ENCODE measurements at regions not wholly inside any gene's neighbourhood (a gene's known extent, or its start where the extent isn't known, plus 50 kb on each side); places are given as distances from the start of the nearest gene placed in this dataset.

DNA sequence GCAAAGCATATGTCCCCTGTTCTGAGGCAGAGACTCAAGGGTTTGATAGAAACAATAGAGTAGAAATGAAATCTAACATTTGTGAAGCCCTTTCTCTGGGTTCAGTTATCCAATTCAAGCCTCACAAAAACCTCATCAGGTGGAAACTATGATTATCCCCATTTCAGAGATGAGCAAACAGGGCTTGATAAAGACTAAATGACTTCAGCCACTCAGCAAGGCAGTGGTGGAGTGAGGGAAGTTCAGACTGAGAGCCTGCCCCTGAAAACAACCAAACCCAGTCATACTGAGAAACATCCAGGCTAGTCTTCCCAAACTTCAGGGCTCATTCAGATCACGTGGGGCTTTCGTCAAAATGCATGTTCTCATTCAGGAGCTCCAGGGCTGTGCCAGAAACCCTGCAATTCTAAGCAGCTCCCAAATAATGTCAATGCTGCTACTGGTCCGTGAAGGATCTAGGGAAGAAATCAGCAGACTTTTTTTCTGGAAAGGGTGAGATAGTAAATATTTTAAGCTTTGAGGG lies 109.6 kb upstream of the KIT start:
- H3K4me3 ChIP-seq (ENCODE audit: low read depth in 2 of 2, low read length in 1 of 2), result no peak overlapping the region
- H3K9ac ChIP-seq, result no peak overlapping the region
- H3K9me2 ChIP-seq, result no peaks in the 10 kb centered on the region
- H3F3A ChIP-seq (replicated peaks; ENCODE audit: insufficient read depth), result no peaks in the 10 kb centered on the region
- 38% methylated on average over 3 of the region's 3 CpGs for WGBS (ENCODE audit: low lambda C conversion rate)
- H3K79me2 ChIP-seq (ENCODE audit: insufficient read depth), result no peaks in the 10 kb centered on the region
- no peaks in the 10 kb centered on the region for H3K9me3 ChIP-seq
- H3K4me1 ChIP-seq (ENCODE audit: control insufficient read depth in 1 of 2, insufficient read depth in 2 of 2, low read depth in 1 of 2, low read length in 1 of 2), result peaks cover 0 to 4% of the 10 kb centered on the region in 2 experiments; a peak in 1 of 4 replicates
- H2AFZ ChIP-seq (ENCODE audit: low read depth), result no peak overlapping the region
- H4K20me1 ChIP-seq (ENCODE audit: insufficient read depth), result no peaks in the 10 kb centered on the region
- DNase-seq, result no peak
- POLR2A ChIA-PET, result no interaction called here
- no peak overlapping the region for H3K4me2 ChIP-seq
- no peaks in the 10 kb centered on the region for H3K36me3 ChIP-seq (replicated peaks in 1 of 2; ENCODE audit: control insufficient read depth in 1 of 2, insufficient read depth in 2 of 2, low read length in 1 of 2)
- H3K27me3 ChIP-seq (ENCODE audit: insufficient read depth), result no peaks in the 10 kb centered on the region
- CTCF ChIA-PET, result no interaction called here
- H3K27ac ChIP-seq (ENCODE audit: low read depth in 2 of 2, low read length in 1 of 2), result no peak overlapping the region
- TF ChIP-seq NRF1 (IDR thresholded peaks at IDR 0.05; ENCODE audit: low read depth, low read length) (no peak), POLR2AphosphoS5 (IDR thresholded peaks at IDR 0.05; ENCODE audit: low read depth, low read length) (no peak), RFX5 (IDR thresholded peaks at IDR 0.05; ENCODE audit: low read length) (no peak), RAD21 (IDR thresholded peaks at IDR 0.05; ENCODE audit: low read length) (no peak), EP300 (IDR thresholded peaks at IDR 0.05; ENCODE audit: borderline replicate concordance in 1 of 2, low read depth in 1 of 2, low read length in 1 of 2) (no peak), EZH2phosphoT487 (IDR thresholded peaks at IDR 0.05; ENCODE audit: borderline replicate concordance, low read depth) (no peak), RCOR1 (IDR thresholded peaks at IDR 0.05; ENCODE audit: low read length) (no peak)
- TF ChIP-seq, protein P1, sequence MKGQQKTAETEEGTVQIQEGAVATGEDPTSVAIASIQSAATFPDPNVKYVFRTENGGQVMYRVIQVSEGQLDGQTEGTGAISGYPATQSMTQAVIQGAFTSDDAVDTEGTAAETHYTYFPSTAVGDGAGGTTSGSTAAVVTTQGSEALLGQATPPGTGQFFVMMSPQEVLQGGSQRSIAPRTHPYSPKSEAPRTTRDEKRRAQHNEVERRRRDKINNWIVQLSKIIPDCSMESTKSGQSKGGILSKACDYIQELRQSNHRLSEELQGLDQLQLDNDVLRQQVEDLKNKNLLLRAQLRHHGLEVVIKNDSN (IDR thresholded peaks at IDR 0.05; ENCODE audit: borderline replicate concordance, low read depth), result no peak
- TF ChIP-seq, protein P2, sequence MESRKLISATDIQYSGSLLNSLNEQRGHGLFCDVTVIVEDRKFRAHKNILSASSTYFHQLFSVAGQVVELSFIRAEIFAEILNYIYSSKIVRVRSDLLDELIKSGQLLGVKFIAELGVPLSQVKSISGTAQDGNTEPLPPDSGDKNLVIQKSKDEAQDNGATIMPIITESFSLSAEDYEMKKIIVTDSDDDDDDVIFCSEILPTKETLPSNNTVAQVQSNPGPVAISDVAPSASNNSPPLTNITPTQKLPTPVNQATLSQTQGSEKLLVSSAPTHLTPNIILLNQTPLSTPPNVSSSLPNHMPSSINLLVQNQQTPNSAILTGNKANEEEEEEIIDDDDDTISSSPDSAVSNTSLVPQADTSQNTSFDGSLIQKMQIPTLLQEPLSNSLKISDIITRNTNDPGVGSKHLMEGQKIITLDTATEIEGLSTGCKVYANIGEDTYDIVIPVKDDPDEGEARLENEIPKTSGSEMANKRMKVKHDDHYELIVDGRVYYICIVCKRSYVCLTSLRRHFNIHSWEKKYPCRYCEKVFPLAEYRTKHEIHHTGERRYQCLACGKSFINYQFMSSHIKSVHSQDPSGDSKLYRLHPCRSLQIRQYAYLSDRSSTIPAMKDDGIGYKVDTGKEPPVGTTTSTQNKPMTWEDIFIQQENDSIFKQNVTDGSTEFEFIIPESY (IDR thresholded peaks at IDR 0.05; ENCODE audit: borderline replicate concordance, low read depth), result no peak
- TF ChIP-seq, protein P3, sequence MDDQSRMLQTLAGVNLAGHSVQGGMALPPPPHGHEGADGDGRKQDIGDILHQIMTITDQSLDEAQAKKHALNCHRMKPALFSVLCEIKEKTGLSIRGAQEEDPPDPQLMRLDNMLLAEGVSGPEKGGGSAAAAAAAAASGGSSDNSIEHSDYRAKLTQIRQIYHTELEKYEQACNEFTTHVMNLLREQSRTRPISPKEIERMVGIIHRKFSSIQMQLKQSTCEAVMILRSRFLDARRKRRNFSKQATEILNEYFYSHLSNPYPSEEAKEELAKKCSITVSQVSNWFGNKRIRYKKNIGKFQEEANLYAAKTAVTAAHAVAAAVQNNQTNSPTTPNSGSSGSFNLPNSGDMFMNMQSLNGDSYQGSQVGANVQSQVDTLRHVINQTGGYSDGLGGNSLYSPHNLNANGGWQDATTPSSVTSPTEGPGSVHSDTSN (IDR thresholded peaks at IDR 0.05), result no peak

DNA sequence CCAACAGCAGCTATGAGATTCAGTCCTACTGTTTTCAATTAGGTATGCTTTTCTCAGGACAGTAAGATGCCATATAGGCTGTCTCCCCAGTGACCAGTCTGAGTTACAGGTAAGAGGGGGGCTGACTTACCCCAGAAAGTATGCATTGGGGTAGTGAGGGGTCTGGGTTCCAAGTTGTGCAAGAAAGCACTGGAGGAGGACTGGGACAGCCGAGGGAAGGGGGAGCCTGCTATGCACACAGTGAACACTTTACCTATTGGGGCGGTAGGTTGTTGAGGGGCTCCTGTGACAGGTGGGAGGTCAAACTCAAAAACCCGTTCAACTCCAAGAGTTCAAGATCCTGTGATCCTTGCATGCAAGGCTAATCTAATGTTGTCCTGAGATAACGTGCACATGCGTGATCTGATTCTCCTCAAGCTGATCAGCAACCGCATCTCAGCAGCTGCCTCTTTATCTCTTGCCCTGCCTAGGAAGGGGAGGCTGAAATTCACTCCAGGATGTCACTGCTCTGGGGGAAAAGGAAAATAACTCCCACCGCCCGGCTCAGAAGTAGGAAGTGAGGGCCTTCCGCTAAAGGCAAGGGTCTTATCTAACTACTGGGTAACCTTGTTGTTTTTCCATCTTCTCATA lies 108.8 kb upstream of the KIT start:
- ChIA-PET POLR2A (no interaction called here), CTCF (no interaction called here)
- H3K9me3 ChIP-seq, result no peaks in the 10 kb centered on the region
- TF ChIP-seq EP300 (IDR thresholded peaks at IDR 0.05; ENCODE audit: borderline replicate concordance in 1 of 2, low read depth in 1 of 2, low read length in 1 of 2) (no peak), NFIC (IDR thresholded peaks at IDR 0.05; ENCODE audit: borderline replicate concordance) (no peak), CHD2 (IDR thresholded peaks at IDR 0.05; ENCODE audit: low read length, partially characterized antibody) (no peak), RFX5 (IDR thresholded peaks at IDR 0.05; ENCODE audit: low read length) (no peak), FOXM1 (IDR thresholded peaks at IDR 0.05; ENCODE audit: low read depth) (no peak), RAD21 (IDR thresholded peaks at IDR 0.05; ENCODE audit: low read length) (no peak), NRF1 (IDR thresholded peaks at IDR 0.05; ENCODE audit: low read depth, low read length) (no peak)
- TF ChIP-seq, protein P4, sequence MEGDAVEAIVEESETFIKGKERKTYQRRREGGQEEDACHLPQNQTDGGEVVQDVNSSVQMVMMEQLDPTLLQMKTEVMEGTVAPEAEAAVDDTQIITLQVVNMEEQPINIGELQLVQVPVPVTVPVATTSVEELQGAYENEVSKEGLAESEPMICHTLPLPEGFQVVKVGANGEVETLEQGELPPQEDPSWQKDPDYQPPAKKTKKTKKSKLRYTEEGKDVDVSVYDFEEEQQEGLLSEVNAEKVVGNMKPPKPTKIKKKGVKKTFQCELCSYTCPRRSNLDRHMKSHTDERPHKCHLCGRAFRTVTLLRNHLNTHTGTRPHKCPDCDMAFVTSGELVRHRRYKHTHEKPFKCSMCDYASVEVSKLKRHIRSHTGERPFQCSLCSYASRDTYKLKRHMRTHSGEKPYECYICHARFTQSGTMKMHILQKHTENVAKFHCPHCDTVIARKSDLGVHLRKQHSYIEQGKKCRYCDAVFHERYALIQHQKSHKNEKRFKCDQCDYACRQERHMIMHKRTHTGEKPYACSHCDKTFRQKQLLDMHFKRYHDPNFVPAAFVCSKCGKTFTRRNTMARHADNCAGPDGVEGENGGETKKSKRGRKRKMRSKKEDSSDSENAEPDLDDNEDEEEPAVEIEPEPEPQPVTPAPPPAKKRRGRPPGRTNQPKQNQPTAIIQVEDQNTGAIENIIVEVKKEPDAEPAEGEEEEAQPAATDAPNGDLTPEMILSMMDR (IDR thresholded peaks at IDR 0.05), result no peak
- TF ChIP-seq, protein P5, sequence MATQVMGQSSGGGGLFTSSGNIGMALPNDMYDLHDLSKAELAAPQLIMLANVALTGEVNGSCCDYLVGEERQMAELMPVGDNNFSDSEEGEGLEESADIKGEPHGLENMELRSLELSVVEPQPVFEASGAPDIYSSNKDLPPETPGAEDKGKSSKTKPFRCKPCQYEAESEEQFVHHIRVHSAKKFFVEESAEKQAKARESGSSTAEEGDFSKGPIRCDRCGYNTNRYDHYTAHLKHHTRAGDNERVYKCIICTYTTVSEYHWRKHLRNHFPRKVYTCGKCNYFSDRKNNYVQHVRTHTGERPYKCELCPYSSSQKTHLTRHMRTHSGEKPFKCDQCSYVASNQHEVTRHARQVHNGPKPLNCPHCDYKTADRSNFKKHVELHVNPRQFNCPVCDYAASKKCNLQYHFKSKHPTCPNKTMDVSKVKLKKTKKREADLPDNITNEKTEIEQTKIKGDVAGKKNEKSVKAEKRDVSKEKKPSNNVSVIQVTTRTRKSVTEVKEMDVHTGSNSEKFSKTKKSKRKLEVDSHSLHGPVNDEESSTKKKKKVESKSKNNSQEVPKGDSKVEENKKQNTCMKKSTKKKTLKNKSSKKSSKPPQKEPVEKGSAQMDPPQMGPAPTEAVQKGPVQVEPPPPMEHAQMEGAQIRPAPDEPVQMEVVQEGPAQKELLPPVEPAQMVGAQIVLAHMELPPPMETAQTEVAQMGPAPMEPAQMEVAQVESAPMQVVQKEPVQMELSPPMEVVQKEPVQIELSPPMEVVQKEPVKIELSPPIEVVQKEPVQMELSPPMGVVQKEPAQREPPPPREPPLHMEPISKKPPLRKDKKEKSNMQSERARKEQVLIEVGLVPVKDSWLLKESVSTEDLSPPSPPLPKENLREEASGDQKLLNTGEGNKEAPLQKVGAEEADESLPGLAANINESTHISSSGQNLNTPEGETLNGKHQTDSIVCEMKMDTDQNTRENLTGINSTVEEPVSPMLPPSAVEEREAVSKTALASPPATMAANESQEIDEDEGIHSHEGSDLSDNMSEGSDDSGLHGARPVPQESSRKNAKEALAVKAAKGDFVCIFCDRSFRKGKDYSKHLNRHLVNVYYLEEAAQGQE (IDR thresholded peaks at IDR 0.05; ENCODE audit: low read depth, low read length), result no peak
- H3K4me2 ChIP-seq, result no peak overlapping the region
- no peaks in the 10 kb centered on the region for H3K9me2 ChIP-seq
- no peak for DNase-seq
- no peak overlapping the region for H3K4me3 ChIP-seq (ENCODE audit: low read depth in 2 of 2, low read length in 1 of 2)
- no peaks in the 10 kb centered on the region for H3F3A ChIP-seq (replicated peaks; ENCODE audit: insufficient read depth)
- H4K20me1 ChIP-seq (ENCODE audit: insufficient read depth), result no peaks in the 10 kb centered on the region
- no peaks in the 10 kb centered on the region for H3K36me3 ChIP-seq (replicated peaks in 1 of 2; ENCODE audit: control insufficient read depth in 1 of 2, insufficient read depth in 2 of 2, low read length in 1 of 2)
- no peaks in the 10 kb centered on the region for H3K27me3 ChIP-seq (ENCODE audit: insufficient read depth)
- no peak overlapping the region for H3K27ac ChIP-seq (ENCODE audit: low read depth in 2 of 2, low read length in 1 of 2)
- peaks cover 0 to 4% of the 10 kb centered on the region in 2 experiments; a peak in 1 of 4 replicates for H3K4me1 ChIP-seq (ENCODE audit: control insufficient read depth in 1 of 2, insufficient read depth in 2 of 2, low read depth in 1 of 2, low read length in 1 of 2)
- no peak overlapping the region for H3K9ac ChIP-seq
- no peak overlapping the region for H2AFZ ChIP-seq (ENCODE audit: low read depth)
- 69% methylated on average over 8 of the region's 9 CpGs for WGBS (ENCODE audit: low lambda C conversion rate)
- H3K79me2 ChIP-seq (ENCODE audit: insufficient read depth), result no peaks in the 10 kb centered on the region
